Neural cell (in vitro differentiated cells): ENCODE measurements at regions not wholly inside any gene's neighbourhood (a gene's known extent, or its start where the extent isn't known, plus 50 kb on each side); places are given as distances from the start of the nearest gene placed in this dataset.

Source experiments
- TF ChIP-seq, protein P1 (sequence below): IDR thresholded peaks from 2 replicates; pipeline ENCODE4 v1.6.1; 2012; ENCODE audit warnings: borderline replicate concordance
- TF ChIP-seq, protein P2 (sequence below): fragments of 450-650 bp; IDR thresholded peaks from 2 replicates; pipeline ENCODE4 v1.5.1; 2014; ENCODE audit warnings: antibody characterized with exemption, mild to moderate bottlenecking, moderate library complexity; ENCODE audit not compliant: poor library complexity, severe bottlenecking

DNA sequence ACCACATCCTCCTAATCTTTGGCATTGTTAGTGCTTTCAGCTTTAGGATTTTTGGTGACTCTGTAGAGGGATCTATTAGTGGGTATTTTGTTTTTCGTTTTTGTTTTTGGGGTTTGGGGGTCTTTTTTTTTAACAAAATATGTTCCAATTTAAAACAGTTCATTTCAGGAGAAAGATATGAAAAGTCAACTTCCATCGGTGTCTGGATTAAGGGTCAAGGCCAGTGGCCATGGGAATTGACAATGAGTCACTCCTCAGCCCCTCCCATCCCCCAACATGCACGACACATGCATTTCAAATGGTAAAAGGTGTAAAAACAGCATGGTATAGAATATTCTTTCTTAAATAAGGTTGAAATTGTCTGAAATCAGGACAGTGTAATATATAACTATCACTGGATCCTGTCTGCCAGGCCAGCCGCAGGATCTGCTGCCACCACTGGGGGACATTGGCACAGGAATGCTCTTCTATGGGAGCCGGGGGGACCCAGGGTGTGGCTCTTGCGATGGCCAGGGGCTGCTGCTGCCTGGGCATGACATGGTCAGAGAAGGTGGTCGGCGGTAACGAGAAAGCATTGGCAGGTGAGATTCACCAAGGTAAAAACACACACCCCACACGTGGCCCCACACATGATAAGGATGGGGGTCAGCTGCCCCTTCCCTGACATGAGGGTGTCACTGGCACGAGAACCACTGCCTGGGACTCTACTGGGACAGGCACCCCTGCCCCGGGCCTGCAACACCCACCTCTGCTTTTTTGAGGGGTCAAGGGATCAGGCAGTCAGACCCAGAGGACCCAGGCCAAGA is 126.2 kb upstream of the KCTD7 start:
- TF ChIP-seq, protein P1, sequence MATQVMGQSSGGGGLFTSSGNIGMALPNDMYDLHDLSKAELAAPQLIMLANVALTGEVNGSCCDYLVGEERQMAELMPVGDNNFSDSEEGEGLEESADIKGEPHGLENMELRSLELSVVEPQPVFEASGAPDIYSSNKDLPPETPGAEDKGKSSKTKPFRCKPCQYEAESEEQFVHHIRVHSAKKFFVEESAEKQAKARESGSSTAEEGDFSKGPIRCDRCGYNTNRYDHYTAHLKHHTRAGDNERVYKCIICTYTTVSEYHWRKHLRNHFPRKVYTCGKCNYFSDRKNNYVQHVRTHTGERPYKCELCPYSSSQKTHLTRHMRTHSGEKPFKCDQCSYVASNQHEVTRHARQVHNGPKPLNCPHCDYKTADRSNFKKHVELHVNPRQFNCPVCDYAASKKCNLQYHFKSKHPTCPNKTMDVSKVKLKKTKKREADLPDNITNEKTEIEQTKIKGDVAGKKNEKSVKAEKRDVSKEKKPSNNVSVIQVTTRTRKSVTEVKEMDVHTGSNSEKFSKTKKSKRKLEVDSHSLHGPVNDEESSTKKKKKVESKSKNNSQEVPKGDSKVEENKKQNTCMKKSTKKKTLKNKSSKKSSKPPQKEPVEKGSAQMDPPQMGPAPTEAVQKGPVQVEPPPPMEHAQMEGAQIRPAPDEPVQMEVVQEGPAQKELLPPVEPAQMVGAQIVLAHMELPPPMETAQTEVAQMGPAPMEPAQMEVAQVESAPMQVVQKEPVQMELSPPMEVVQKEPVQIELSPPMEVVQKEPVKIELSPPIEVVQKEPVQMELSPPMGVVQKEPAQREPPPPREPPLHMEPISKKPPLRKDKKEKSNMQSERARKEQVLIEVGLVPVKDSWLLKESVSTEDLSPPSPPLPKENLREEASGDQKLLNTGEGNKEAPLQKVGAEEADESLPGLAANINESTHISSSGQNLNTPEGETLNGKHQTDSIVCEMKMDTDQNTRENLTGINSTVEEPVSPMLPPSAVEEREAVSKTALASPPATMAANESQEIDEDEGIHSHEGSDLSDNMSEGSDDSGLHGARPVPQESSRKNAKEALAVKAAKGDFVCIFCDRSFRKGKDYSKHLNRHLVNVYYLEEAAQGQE, result no peak
- TF ChIP-seq, protein P2, sequence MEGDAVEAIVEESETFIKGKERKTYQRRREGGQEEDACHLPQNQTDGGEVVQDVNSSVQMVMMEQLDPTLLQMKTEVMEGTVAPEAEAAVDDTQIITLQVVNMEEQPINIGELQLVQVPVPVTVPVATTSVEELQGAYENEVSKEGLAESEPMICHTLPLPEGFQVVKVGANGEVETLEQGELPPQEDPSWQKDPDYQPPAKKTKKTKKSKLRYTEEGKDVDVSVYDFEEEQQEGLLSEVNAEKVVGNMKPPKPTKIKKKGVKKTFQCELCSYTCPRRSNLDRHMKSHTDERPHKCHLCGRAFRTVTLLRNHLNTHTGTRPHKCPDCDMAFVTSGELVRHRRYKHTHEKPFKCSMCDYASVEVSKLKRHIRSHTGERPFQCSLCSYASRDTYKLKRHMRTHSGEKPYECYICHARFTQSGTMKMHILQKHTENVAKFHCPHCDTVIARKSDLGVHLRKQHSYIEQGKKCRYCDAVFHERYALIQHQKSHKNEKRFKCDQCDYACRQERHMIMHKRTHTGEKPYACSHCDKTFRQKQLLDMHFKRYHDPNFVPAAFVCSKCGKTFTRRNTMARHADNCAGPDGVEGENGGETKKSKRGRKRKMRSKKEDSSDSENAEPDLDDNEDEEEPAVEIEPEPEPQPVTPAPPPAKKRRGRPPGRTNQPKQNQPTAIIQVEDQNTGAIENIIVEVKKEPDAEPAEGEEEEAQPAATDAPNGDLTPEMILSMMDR, result no peak
